GM23338 (cell line): ENCODE measurements at regions not wholly inside any gene's neighbourhood (a gene's known extent, or its start where the extent isn't known, plus 50 kb on each side); places are given as distances from the start of the nearest gene placed in this dataset.

ENCODE experiments used
- ATAC-seq: fragments of 200-7000 bp; cut with Tn5 transposase; 3 replicates; pipeline ENCODE4 v1.9.1; 2020
- DNase-seq: peaks from one replicate; pipeline ENCODE4 v3.0.0-alpha.2; 2015; ENCODE audit warnings: low spot score
- H2AFZ ChIP-seq: fragments of 200-600 bp; sonication (generic); 2 replicates; pipeline ENCODE4 v1.8.0; 2016; ENCODE audit warnings: antibody characterized with exemption, mild to moderate bottlenecking, moderate library complexity
- H3F3A ChIP-seq: fragments of 200-600 bp; sonication (generic); replicated peaks from 2 replicates; pipeline ENCODE4 v1.8.0; 2017; ENCODE audit warnings: antibody characterized with exemption, mixed run types, low read depth
- H3K27ac ChIP-seq: fragments of 200-600 bp; sonication (generic); 2 replicates; pipeline ENCODE4 v1.6.1; 2016; ENCODE audit warnings: low read depth
- H3K27me3 ChIP-seq: fragments of 200-600 bp; sonication (generic); 2 replicates; pipeline ENCODE4 v1.8.0; 2016; ENCODE audit warnings: mild to moderate bottlenecking, mixed run types, moderate library complexity; ENCODE audit not compliant: insufficient read depth
- H3K36me3 ChIP-seq: fragments of 200-600 bp; sonication (generic); 2 replicates; pipeline ENCODE4 v1.8.0; 2016; ENCODE audit warnings: mild to moderate bottlenecking; ENCODE audit not compliant: insufficient read depth
- H3K4me1 ChIP-seq: fragments of 200-600 bp; sonication (generic); 2 replicates; pipeline ENCODE4 v1.8.0; 2016; ENCODE audit warnings: mild to moderate bottlenecking, moderate library complexity; ENCODE audit not compliant: insufficient read depth
- H3K4me2 ChIP-seq: fragments of 200-600 bp; sonication (generic); 2 replicates; pipeline ENCODE4 v1.7.1; 2017; ENCODE audit warnings: mixed run types
- H3K4me3 ChIP-seq: fragments of 200-600 bp; sonication (generic); 2 replicates; pipeline ENCODE4 v1.6.1; 2016; ENCODE audit warnings: mixed run types
- H3K79me2 ChIP-seq: fragments of 200-600 bp; sonication (generic); replicated peaks from 2 replicates; pipeline ENCODE4 v1.8.0; 2017; ENCODE audit warnings: mild to moderate bottlenecking; ENCODE audit not compliant: insufficient read depth
- H3K9me2 ChIP-seq: fragments of 200-600 bp; sonication (generic); 2 replicates; pipeline ENCODE4 v1.8.0; 2017; ENCODE audit not compliant: insufficient read depth
- H4K20me1 ChIP-seq: fragments of 200-600 bp; sonication (generic); replicated peaks from 2 replicates; pipeline ENCODE4 v1.8.0; 2017; ENCODE audit warnings: mild to moderate bottlenecking; ENCODE audit not compliant: insufficient read depth
- H3K27ac Mint-ChIP-seq: 2 replicates; pipeline ENCODE4 v1.8.0; 2020; ENCODE audit warnings: inconsistent platforms, mild to moderate bottlenecking, moderate library complexity, mixed read lengths
- H3K27me3 Mint-ChIP-seq: 3 replicates; pipeline ENCODE4 v1.8.0; 2022; ENCODE audit warnings: low read depth, mild to moderate bottlenecking, moderate library complexity, mixed read lengths, inconsistent platforms; ENCODE audit not compliant: insufficient read depth, poor library complexity
- H3K36me3 Mint-ChIP-seq: 3 replicates; pipeline ENCODE4 v1.8.0; 2021; ENCODE audit warnings: low read depth, mild to moderate bottlenecking, inconsistent platforms, moderate library complexity, mixed read lengths
- H3K4me1 Mint-ChIP-seq: 3 replicates; pipeline ENCODE4 v1.8.0; 2020; ENCODE audit warnings: mild to moderate bottlenecking, inconsistent platforms, mixed read lengths
- H3K4me3 Mint-ChIP-seq: 3 replicates; pipeline ENCODE4 v1.8.0; 2021; ENCODE audit warnings: moderate library complexity, mild to moderate bottlenecking, inconsistent platforms, mixed read lengths
- H3K9me3 Mint-ChIP-seq: 3 replicates; pipeline ENCODE4 v1.8.0; 2020; ENCODE audit warnings: moderate library complexity, mild to moderate bottlenecking, inconsistent platforms, mixed read lengths
- CREB1 ChIP-seq: fragments of 250-450 bp; sonication (Bioruptor Pico); IDR thresholded peaks from 2 replicates; pipeline ENCODE4 v1.5.0; 2020; ENCODE audit warnings: low read depth, mild to moderate bottlenecking, moderate library complexity
- ETS1 ChIP-seq: IDR thresholded peaks from 2 replicates; pipeline ENCODE4 v1.6.1; 2016; ENCODE audit warnings: antibody characterized with exemption
- EZH2 ChIP-seq: fragments of 200-600 bp; sonication (generic); IDR thresholded peaks from one replicate; pipeline ENCODE4 v1.8.0; 2017; ENCODE audit warnings: antibody characterized with exemption, mild to moderate bottlenecking, low read depth; ENCODE audit not compliant: unreplicated experiment
- EZH2phosphoT487 ChIP-seq: fragments of 200-600 bp; sonication (generic); IDR thresholded peaks from one replicate; pipeline ENCODE4 v1.8.1; 2018; ENCODE audit warnings: antibody characterized with exemption; ENCODE audit not compliant: unreplicated experiment
- JUNB ChIP-seq: IDR thresholded peaks from one replicate; pipeline ENCODE4 v1.6.1; 2016; ENCODE audit warnings: antibody characterized with exemption; ENCODE audit not compliant: unreplicated experiment
- NANOG ChIP-seq: IDR thresholded peaks from 2 replicates; pipeline ENCODE4 v1.6.1; 2016; ENCODE audit warnings: antibody characterized with exemption, borderline replicate concordance
- POLR2AphosphoS5 ChIP-seq: IDR thresholded peaks from 2 replicates; pipeline ENCODE4 v1.6.1; 2016; ENCODE audit warnings: antibody characterized with exemption, low read depth
- STAT1 ChIP-seq: IDR thresholded peaks from one replicate; pipeline ENCODE4 v1.6.1; 2016; ENCODE audit warnings: antibody characterized with exemption; ENCODE audit not compliant: unreplicated experiment
- ZNF114 ChIP-seq: fragments of 250-450 bp; sonication (Bioruptor Pico); IDR thresholded peaks from 2 replicates; pipeline ENCODE4 v1.5.0; 2020; ENCODE audit warnings: mild to moderate bottlenecking, moderate library complexity
- ZNF331 ChIP-seq: fragments of 250-450 bp; sonication (Bioruptor Pico); IDR thresholded peaks from 2 replicates; pipeline ENCODE4 v1.5.0; 2020; ENCODE audit warnings: low read depth, mild to moderate bottlenecking, moderate library complexity
- TF ChIP-seq, protein P1 (sequence below): IDR thresholded peaks from one replicate; pipeline ENCODE4 v1.6.1; 2018; ENCODE audit warnings: antibody characterized with exemption; ENCODE audit not compliant: unreplicated experiment
- TF ChIP-seq, protein P2 (sequence below), 2 experiments: fragments of 200-600 bp in 1 of 2; sonication (generic) in 1 of 2; conservative IDR thresholded peaks; 2 replicates each; pipeline versions ENCODE4 v1.5.1 to v1.6.1; 2016 to 2017; ENCODE audit warnings: antibody characterized with exemption in 2 of 2, low read depth in 2 of 2, mild to moderate bottlenecking in 2 of 2, moderate library complexity in 1 of 2

DNA sequence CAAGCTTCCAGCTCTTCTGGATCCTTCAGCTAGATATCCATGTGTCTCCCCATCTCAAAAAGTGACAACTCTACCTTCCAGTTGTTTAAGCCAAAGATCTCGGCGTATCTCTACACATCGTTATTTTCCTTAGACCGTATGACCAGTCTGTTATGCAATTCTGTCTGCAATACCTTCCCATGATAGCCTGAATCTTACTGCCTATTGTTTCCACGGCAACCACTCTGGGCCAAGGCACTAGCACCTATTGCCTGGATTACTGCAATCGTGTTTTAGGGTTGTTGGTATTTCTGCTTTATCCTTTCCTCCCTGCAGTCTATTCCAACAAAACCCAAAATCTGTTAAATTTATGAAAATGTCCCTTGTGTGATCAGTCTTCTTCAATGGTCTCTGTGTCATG is 448.4 kb downstream of the MTRR start:
- Histone ChIP-seq H4K20me1 (no peaks in the 10 kb centered on the region), H3K36me3 (no peaks in the 10 kb centered on the region), H3K4me2 (no peak overlapping the region), H3K79me2 (no peaks in the 10 kb centered on the region), H3F3A (no peaks in the 10 kb centered on the region), H2AFZ (no peak overlapping the region), H3K4me3 (no peak overlapping the region), H3K4me1 (no peaks in the 10 kb centered on the region), H3K27me3 (no peaks in the 10 kb centered on the region), H3K9me2 (no peaks in the 10 kb centered on the region), H3K27ac (no peak overlapping the region)
- TF ChIP-seq NANOG (no peak), POLR2AphosphoS5 (no peak), EZH2 (no peak), CREB1 (CRISPR knock-in tag) (no peak), JUNB (no peak), ZNF331 (no peak), ETS1 (no peak)
- DNase-seq, result no peak
- H3K36me3 Mint-ChIP-seq, result no peaks in the 10 kb centered on the region
- no peak overlapping the region for H3K4me3 Mint-ChIP-seq
- H3K4me1 Mint-ChIP-seq, result no peaks in the 10 kb centered on the region
- H3K27ac Mint-ChIP-seq, result no peak overlapping the region
- H3K9me3 Mint-ChIP-seq, result no peaks in the 10 kb centered on the region
- H3K27me3 Mint-ChIP-seq, result no peaks in the 10 kb centered on the region
- no peak for ATAC-seq

DNA sequence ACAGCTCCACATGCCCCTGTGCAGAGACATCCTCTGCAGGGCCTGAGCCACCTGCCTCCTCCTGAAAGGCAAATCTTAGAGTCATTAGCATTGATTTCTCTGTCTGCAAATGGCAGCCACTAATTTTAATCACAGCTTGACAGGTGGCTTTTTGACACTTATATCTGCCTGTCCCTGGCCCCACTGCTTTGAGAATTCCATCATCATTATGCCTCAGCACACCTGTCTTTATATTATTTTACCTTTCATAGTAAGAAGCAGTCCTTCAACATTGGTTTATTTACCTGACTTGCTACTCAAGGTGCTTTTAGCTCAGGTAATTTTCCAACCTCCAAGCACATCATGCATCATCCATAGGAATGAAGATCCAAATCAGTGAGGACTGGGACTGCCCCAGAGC is 451.3 kb downstream of the MTRR start:
- H3K27ac Mint-ChIP-seq, result no peak overlapping the region
- Histone ChIP-seq H3K4me3 (no peak overlapping the region), H3K36me3 (no peaks in the 10 kb centered on the region), H3K27ac (no peak overlapping the region), H3F3A (no peaks in the 10 kb centered on the region), H3K4me1 (no peaks in the 10 kb centered on the region), H2AFZ (no peak overlapping the region), H3K4me2 (no peak overlapping the region), H3K9me2 (no peaks in the 10 kb centered on the region), H3K79me2 (no peaks in the 10 kb centered on the region), H3K27me3 (no peaks in the 10 kb centered on the region), H4K20me1 (no peaks in the 10 kb centered on the region)
- H3K4me3 Mint-ChIP-seq, result no peak overlapping the region
- no peaks in the 10 kb centered on the region for H3K27me3 Mint-ChIP-seq
- ATAC-seq (no peak), DNase-seq (no peak)
- H3K9me3 Mint-ChIP-seq, result no peaks in the 10 kb centered on the region
- no peaks in the 10 kb centered on the region for H3K36me3 Mint-ChIP-seq
- no peaks in the 10 kb centered on the region for H3K4me1 Mint-ChIP-seq
- TF ChIP-seq ZNF114 (CRISPR knock-in tag) (no peak), STAT1 (no peak), EZH2 (no peak), EZH2phosphoT487 (no peak), NANOG (no peak), ETS1 (no peak), JUNB (no peak)
- TF ChIP-seq, protein P1, sequence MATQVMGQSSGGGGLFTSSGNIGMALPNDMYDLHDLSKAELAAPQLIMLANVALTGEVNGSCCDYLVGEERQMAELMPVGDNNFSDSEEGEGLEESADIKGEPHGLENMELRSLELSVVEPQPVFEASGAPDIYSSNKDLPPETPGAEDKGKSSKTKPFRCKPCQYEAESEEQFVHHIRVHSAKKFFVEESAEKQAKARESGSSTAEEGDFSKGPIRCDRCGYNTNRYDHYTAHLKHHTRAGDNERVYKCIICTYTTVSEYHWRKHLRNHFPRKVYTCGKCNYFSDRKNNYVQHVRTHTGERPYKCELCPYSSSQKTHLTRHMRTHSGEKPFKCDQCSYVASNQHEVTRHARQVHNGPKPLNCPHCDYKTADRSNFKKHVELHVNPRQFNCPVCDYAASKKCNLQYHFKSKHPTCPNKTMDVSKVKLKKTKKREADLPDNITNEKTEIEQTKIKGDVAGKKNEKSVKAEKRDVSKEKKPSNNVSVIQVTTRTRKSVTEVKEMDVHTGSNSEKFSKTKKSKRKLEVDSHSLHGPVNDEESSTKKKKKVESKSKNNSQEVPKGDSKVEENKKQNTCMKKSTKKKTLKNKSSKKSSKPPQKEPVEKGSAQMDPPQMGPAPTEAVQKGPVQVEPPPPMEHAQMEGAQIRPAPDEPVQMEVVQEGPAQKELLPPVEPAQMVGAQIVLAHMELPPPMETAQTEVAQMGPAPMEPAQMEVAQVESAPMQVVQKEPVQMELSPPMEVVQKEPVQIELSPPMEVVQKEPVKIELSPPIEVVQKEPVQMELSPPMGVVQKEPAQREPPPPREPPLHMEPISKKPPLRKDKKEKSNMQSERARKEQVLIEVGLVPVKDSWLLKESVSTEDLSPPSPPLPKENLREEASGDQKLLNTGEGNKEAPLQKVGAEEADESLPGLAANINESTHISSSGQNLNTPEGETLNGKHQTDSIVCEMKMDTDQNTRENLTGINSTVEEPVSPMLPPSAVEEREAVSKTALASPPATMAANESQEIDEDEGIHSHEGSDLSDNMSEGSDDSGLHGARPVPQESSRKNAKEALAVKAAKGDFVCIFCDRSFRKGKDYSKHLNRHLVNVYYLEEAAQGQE, result no peak
- TF ChIP-seq, protein P2, sequence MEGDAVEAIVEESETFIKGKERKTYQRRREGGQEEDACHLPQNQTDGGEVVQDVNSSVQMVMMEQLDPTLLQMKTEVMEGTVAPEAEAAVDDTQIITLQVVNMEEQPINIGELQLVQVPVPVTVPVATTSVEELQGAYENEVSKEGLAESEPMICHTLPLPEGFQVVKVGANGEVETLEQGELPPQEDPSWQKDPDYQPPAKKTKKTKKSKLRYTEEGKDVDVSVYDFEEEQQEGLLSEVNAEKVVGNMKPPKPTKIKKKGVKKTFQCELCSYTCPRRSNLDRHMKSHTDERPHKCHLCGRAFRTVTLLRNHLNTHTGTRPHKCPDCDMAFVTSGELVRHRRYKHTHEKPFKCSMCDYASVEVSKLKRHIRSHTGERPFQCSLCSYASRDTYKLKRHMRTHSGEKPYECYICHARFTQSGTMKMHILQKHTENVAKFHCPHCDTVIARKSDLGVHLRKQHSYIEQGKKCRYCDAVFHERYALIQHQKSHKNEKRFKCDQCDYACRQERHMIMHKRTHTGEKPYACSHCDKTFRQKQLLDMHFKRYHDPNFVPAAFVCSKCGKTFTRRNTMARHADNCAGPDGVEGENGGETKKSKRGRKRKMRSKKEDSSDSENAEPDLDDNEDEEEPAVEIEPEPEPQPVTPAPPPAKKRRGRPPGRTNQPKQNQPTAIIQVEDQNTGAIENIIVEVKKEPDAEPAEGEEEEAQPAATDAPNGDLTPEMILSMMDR (conservative IDR thresholded peaks at IDR 0.05; ENCODE audit: low read depth in 2 of 2), result no peak
